Keratinocyte (primary cell): ENCODE measurements at regions not wholly inside any gene's neighbourhood (a gene's known extent, or its start where the extent isn't known, plus 50 kb on each side); places are given as distances from the start of the nearest gene placed in this dataset.

ENCODE experiments used
- DNase-seq: peaks from one replicate; pipeline ENCODE4 v3.0.0-alpha.2; 2011; ENCODE audit warnings: low read depth, missing footprints, low spot score
- FAIRE-seq: peaks from 2 replicates; lab custom pipeline; 2011; peaks lifted over from hg19 to GRCh38; lab: Jason Lieb, UNC
- H2AFZ ChIP-seq: 2 replicates; pipeline ENCODE4 v1.6.0; 2012; ENCODE audit warnings: low read length, control low read depth, inconsistent platforms; ENCODE audit not compliant: control insufficient read depth
- H3K27ac ChIP-seq: 2 replicates; pipeline ENCODE4 v1.5.1; 2011; ENCODE audit warnings: low read length; ENCODE audit not compliant: control insufficient read depth, insufficient read depth
- H3K27me3 ChIP-seq: 3 replicates; pipeline ENCODE4 v1.6.0; 2011; ENCODE audit warnings: low read length; ENCODE audit not compliant: control insufficient read depth, insufficient read depth; ENCODE audit errors: extremely low read depth
- H3K36me3 ChIP-seq, 2 experiments: 2 replicates in 1 of 2; 3 replicates in 1 of 2; pipeline ENCODE4 v1.5.1; 2011; ENCODE audit warnings: low read length in 2 of 2, mild to moderate bottlenecking in 1 of 2; ENCODE audit not compliant: control insufficient read depth in 2 of 2, insufficient read depth in 2 of 2; ENCODE audit errors: extremely low read depth in 1 of 2
- H3K4me1 ChIP-seq: 3 replicates; pipeline ENCODE4 v1.5.1; 2011; ENCODE audit warnings: low read length; ENCODE audit not compliant: control insufficient read depth, insufficient read depth; ENCODE audit errors: extremely low read depth
- H3K4me2 ChIP-seq: 3 replicates; pipeline ENCODE4 v1.6.0; 2011; ENCODE audit warnings: low read depth, low read length; ENCODE audit not compliant: control insufficient read depth, insufficient read depth; ENCODE audit errors: extremely low read depth
- H3K4me3 ChIP-seq, 3 experiments: fragments of 200-600 bp in 1 of 3; sonication (generic) in 1 of 3; 2 replicates in 2 of 3; 3 replicates in 1 of 3; pipeline ENCODE4 v1.5.1; 2011 to 2016; ENCODE audit warnings: low read length in 3 of 3, mild to moderate bottlenecking in 3 of 3, control low read depth in 2 of 3, inconsistent platforms in 1 of 3, low read depth in 1 of 3, mixed read lengths in 1 of 3, mixed run types in 1 of 3, moderate library complexity in 1 of 3; ENCODE audit not compliant: control insufficient read depth in 2 of 3, insufficient read depth in 2 of 3; ENCODE audit errors: extremely low read depth in 1 of 3
- H3K79me2 ChIP-seq: 2 replicates; pipeline ENCODE4 v1.6.0; 2012; ENCODE audit warnings: low read length; ENCODE audit not compliant: control insufficient read depth, insufficient read depth
- H3K9ac ChIP-seq: 3 replicates; pipeline ENCODE4 v1.6.0; 2011; ENCODE audit warnings: low read length; ENCODE audit not compliant: control insufficient read depth, insufficient read depth; ENCODE audit errors: extremely low read depth
- H3K9me1 ChIP-seq: 3 replicates; pipeline ENCODE4 v1.6.0; 2011; ENCODE audit warnings: low read length; ENCODE audit not compliant: control insufficient read depth, insufficient read depth; ENCODE audit errors: extremely low read depth
- H3K9me3 ChIP-seq: 2 replicates; pipeline ENCODE4 v1.5.1; 2012; ENCODE audit warnings: low read depth, low read length; ENCODE audit not compliant: control insufficient read depth
- H4K20me1 ChIP-seq: 3 replicates; pipeline ENCODE4 v1.6.0; 2011; ENCODE audit warnings: low read length; ENCODE audit not compliant: control insufficient read depth, insufficient read depth; ENCODE audit errors: extremely low read depth
- EZH2 ChIP-seq: IDR thresholded peaks from one replicate; pipeline ENCODE4 v1.6.1; 2012; ENCODE audit warnings: inconsistent platforms, mild to moderate bottlenecking, low read length, moderate library complexity
- dilution Hi-C: fragments of 300-500 bp; cut with MboI; formaldehyde crosslinking; loops from one replicate; pipeline ENCODE4 v1.7.0; 2020; ENCODE audit warnings: low sequenced_read_pairs; ENCODE audit not compliant: extremely low pct_ligation_motif_present
- TF ChIP-seq, protein P1 (sequence below), 3 experiments: IDR thresholded peaks in 1 of 3; conservative IDR thresholded peaks in 1 of 3; optimal IDR thresholded peaks in 1 of 3; 2 replicates in 2 of 3; 3 replicates in 1 of 3; pipeline versions ENCODE3 to v1.5.1; 2011; ENCODE audit warnings: low read length in 3 of 3, mild to moderate bottlenecking in 3 of 3, moderate library complexity in 2 of 3, control low read depth in 1 of 3, inconsistent platforms in 1 of 3; ENCODE audit not compliant: insufficient read depth in 2 of 3; ENCODE audit errors: extremely low read depth in 1 of 3

DNA sequence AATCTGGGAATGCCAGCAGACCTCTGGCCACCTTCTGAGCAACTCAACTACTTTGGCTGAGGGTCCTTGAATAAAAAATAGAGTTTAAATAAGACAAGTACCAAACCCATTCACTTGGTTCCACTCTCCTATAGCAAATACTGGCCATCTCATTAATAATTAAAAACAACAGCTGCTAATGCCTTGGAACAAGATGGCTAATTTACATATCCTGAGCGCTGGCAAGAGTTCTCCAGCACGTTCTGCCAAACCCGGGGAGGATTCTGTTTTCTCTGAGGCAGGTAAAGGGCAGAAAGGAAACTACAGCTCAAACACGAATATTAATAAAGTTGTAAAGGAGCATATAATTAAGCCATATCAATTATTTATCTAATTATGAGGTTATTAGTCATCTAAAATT lies 1123.7 kb downstream of the TDRD15 start:
- Histone ChIP-seq H3K27me3 (no peaks in the 10 kb centered on the region), H2AFZ (no peak overlapping the region), H3K9ac (no peak overlapping the region), H3K9me1 (no peaks in the 10 kb centered on the region), H3K4me1 (no peaks in the 10 kb centered on the region), H3K27ac (no peak overlapping the region), H3K4me3 (no peak overlapping the region), H3K4me2 (no peak overlapping the region), H3K79me2 (no peaks in the 10 kb centered on the region), H4K20me1 (no peaks in the 10 kb centered on the region), H3K9me3 (no peaks in the 10 kb centered on the region), H3K36me3 (no peaks in the 10 kb centered on the region)
- FAIRE-seq: no peak
- no peak for DNase-seq
- TF ChIP-seq, protein P1, sequence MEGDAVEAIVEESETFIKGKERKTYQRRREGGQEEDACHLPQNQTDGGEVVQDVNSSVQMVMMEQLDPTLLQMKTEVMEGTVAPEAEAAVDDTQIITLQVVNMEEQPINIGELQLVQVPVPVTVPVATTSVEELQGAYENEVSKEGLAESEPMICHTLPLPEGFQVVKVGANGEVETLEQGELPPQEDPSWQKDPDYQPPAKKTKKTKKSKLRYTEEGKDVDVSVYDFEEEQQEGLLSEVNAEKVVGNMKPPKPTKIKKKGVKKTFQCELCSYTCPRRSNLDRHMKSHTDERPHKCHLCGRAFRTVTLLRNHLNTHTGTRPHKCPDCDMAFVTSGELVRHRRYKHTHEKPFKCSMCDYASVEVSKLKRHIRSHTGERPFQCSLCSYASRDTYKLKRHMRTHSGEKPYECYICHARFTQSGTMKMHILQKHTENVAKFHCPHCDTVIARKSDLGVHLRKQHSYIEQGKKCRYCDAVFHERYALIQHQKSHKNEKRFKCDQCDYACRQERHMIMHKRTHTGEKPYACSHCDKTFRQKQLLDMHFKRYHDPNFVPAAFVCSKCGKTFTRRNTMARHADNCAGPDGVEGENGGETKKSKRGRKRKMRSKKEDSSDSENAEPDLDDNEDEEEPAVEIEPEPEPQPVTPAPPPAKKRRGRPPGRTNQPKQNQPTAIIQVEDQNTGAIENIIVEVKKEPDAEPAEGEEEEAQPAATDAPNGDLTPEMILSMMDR (optimal IDR thresholded peaks at IDR 0.05 in 1 of 3, IDR thresholded peaks at IDR 0.05 in 1 of 3, conservative IDR thresholded peaks at IDR 0.05 in 1 of 3; ENCODE audit: extremely low read depth in 1 of 3, insufficient read depth in 2 of 3, low read length in 3 of 3): no peak
- TF ChIP-seq EZH2: no peak
- dilution Hi-C loops: no loop called here

GRCh38 chr2:22248851-22249250 lies 1125.1 kb downstream of the TDRD15 start:
- H3K27me3 ChIP-seq: no peaks in the 10 kb centered on the region
- no peak overlapping the region for H3K9ac ChIP-seq
- H3K27ac ChIP-seq: no peak overlapping the region
- H3K4me3 ChIP-seq: no peak overlapping the region
- no peaks in the 10 kb centered on the region for H3K36me3 ChIP-seq
- TF ChIP-seq, protein P1 (optimal IDR thresholded peaks at IDR 0.05 in 1 of 3, IDR thresholded peaks at IDR 0.05 in 1 of 3, conservative IDR thresholded peaks at IDR 0.05 in 1 of 3; ENCODE audit: extremely low read depth in 1 of 3, insufficient read depth in 2 of 3, low read length in 3 of 3): no peak
- TF ChIP-seq EZH2: no peak
- H3K4me1 ChIP-seq: no peaks in the 10 kb centered on the region
- H3K79me2 ChIP-seq: no peaks in the 10 kb centered on the region
- no peak for DNase-seq
- no peak overlapping the region for H3K4me2 ChIP-seq
- H2AFZ ChIP-seq: no peak overlapping the region
- dilution Hi-C loops: no loop called here
- H4K20me1 ChIP-seq: no peaks in the 10 kb centered on the region
- H3K9me3 ChIP-seq: no peaks in the 10 kb centered on the region
- H3K9me1 ChIP-seq: no peaks in the 10 kb centered on the region
- FAIRE-seq: no peak
